Cardiac muscle cell (in vitro differentiated cells and primary cell): ENCODE measurements at regions not wholly inside any gene's neighbourhood (a gene's known extent, or its start where the extent isn't known, plus 50 kb on each side); places are given as distances from the start of the nearest gene placed in this dataset.

Experiments used
- DNase-seq, 2 donors: peaks; one replicate each; pipeline versions ENCODE4 v3.0.0 to v3.0.0-alpha.2; 2010 to 2017; ENCODE audit warnings: low read depth in 1 of 2, low spot score in 1 of 2
- H3K27ac ChIP-seq: fragments of 200-600 bp; sonication (generic); 2 replicates; pipeline ENCODE4 v1.5.1; 2016
- H3K27me3 ChIP-seq: fragments of 200-600 bp; sonication (generic); 2 replicates; pipeline ENCODE4 v1.6.0; 2016; ENCODE audit warnings: control low read depth
- H3K36me3 ChIP-seq: fragments of 200-600 bp; sonication (generic); 2 replicates; pipeline ENCODE4 v1.5.1; 2016; ENCODE audit warnings: control low read depth
- H3K4me1 ChIP-seq: fragments of 200-600 bp; sonication (generic); 2 replicates; pipeline ENCODE4 v1.8.1; 2017; ENCODE audit warnings: low read depth, mild to moderate bottlenecking, mixed run types
- H3K4me3 ChIP-seq: fragments of 200-600 bp; sonication (generic); 2 replicates; pipeline ENCODE4 v1.5.1; 2016; ENCODE audit warnings: mild to moderate bottlenecking
- H3K9me3 ChIP-seq: fragments of 200-600 bp; sonication (generic); 2 replicates; pipeline ENCODE4 v1.5.1; 2017; ENCODE audit warnings: low read depth, mild to moderate bottlenecking, control low read depth
- TF ChIP-seq, protein P1 (sequence below): IDR thresholded peaks from 2 replicates; pipeline ENCODE4 v1.5.1; 2012; ENCODE audit warnings: low read depth, mild to moderate bottlenecking, low read length

DNA sequence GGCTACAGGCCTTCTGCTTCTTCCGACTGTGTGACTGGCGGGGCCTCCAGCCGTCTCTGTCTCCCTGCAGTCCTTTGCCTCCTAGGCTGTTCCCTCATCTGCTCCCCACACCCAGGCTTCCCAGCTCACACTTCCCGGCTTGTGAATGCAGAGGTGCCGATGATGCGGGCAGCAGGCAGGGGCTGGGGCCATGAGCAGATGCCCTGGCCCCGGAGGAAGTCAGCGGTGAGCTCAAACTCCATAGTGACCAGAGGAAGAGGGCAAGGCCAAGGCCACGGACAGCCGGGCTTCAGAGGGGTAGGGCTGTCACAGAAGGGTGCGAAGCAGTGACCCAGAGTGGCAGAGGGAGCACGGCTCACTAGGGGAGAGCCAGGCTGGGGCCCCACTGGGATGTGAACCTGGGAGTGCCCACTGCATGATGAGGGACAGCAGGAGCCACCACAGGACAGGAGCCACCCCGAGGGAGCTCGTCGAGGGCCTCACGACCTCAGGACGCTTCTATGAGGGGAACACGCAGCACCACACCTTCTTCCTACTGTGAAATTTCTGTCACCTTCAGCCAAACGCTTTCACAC lies 515.9 kb downstream of the EIPR1 start:
- no peak for DNase-seq
- Histone ChIP-seq H3K4me1 (no peaks in the 10 kb centered on the region), H3K27me3 (no peaks in the 10 kb centered on the region), H3K9me3 (no peaks in the 10 kb centered on the region), H3K4me3 (no peak overlapping the region), H3K36me3 (no peaks in the 10 kb centered on the region), H3K27ac (no peak overlapping the region)
- TF ChIP-seq, protein P1, sequence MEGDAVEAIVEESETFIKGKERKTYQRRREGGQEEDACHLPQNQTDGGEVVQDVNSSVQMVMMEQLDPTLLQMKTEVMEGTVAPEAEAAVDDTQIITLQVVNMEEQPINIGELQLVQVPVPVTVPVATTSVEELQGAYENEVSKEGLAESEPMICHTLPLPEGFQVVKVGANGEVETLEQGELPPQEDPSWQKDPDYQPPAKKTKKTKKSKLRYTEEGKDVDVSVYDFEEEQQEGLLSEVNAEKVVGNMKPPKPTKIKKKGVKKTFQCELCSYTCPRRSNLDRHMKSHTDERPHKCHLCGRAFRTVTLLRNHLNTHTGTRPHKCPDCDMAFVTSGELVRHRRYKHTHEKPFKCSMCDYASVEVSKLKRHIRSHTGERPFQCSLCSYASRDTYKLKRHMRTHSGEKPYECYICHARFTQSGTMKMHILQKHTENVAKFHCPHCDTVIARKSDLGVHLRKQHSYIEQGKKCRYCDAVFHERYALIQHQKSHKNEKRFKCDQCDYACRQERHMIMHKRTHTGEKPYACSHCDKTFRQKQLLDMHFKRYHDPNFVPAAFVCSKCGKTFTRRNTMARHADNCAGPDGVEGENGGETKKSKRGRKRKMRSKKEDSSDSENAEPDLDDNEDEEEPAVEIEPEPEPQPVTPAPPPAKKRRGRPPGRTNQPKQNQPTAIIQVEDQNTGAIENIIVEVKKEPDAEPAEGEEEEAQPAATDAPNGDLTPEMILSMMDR: no peak

DNA sequence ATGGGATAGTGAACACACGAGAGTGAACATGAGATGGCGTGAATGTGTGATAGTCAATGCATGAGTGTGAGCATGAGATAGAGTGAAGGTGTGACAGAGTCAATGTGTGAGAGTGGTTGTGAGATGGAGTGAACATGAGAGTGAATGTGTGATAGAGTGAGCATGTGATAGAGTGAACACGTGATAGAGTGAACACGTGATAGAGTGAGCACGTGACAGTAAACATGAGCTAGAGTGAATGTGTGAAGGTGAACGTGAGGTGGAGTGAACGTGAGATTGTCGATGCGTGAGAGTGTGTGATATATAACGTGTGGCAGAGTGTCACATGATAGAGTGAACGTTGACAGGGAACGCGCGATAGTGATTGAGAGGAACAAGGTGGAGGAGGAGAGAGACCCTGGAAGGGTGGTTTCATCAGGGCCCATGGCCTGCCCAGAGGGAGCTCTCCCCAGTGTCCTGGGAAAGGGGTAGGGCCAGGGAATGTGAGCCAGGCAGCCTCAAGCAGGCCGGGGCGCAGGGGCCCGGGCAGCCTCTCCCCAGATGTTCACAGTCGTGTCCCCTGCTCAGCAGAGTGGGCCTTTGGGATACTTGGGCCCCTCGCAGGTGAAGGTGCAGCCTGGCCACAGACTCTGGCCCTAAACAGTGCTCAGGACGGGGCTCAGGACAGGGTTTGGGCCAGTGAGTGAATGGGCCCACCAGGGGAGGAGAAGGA lies 516.9 kb downstream of the EIPR1 start:
- no peak overlapping the region for H3K4me3 ChIP-seq
- H3K36me3 ChIP-seq: no peaks in the 10 kb centered on the region
- H3K4me1 ChIP-seq: no peaks in the 10 kb centered on the region
- no peaks in the 10 kb centered on the region for H3K27me3 ChIP-seq
- H3K27ac ChIP-seq: no peak overlapping the region
- TF ChIP-seq, protein P1: no peak
- no peaks in the 10 kb centered on the region for H3K9me3 ChIP-seq
- no peak for DNase-seq

DNA sequence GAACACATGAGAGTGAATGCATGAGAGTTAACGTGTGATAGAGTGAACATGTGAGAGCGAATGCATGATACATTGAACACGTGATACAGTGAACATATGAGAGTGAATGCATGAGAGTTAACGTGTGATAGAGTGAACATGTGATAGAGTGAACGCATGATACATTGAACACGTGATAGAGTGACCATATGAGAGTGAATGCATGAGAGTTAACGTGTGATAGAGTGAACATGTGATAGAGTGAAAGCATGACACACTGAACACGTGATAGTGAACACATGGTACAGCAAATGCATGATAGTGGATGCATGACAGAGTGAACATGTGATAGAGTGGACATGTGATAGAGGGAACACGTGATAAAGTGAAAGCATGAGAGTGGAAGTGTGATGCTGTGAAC lies 517.9 kb downstream of the EIPR1 start:
- Histone ChIP-seq H3K36me3 (no peaks in the 10 kb centered on the region), H3K27me3 (no peaks in the 10 kb centered on the region), H3K4me1 (no peaks in the 10 kb centered on the region), H3K27ac (no peak overlapping the region), H3K4me3 (no peak overlapping the region), H3K9me3 (no peaks in the 10 kb centered on the region)
- TF ChIP-seq, protein P1: no peak
- no peak for DNase-seq

DNA sequence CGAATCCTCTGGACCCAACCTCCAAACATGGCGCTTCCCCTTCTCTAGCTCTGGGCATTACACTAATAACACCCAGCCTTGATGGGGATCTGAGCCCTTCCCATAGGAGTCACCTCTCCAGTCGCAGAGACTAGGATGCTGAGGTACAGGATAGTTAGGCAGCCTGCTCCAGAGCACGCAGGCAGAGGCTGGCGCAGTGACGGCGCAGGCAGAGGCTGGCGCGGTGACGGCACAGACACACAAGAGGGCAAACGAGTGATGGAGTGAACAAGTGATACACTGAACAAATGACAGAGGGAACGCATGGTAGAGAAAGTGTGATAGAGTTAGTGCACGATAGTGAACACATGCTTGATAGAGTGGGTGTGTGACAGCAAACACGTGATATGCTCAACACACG lies 518.5 kb downstream of the EIPR1 start:
- Histone ChIP-seq H3K4me1 (no peaks in the 10 kb centered on the region), H3K27ac (no peak overlapping the region), H3K36me3 (no peaks in the 10 kb centered on the region), H3K9me3 (no peaks in the 10 kb centered on the region), H3K4me3 (no peak overlapping the region), H3K27me3 (no peaks in the 10 kb centered on the region)
- DNase-seq: no peak
- TF ChIP-seq, protein P1: no peak

DNA sequence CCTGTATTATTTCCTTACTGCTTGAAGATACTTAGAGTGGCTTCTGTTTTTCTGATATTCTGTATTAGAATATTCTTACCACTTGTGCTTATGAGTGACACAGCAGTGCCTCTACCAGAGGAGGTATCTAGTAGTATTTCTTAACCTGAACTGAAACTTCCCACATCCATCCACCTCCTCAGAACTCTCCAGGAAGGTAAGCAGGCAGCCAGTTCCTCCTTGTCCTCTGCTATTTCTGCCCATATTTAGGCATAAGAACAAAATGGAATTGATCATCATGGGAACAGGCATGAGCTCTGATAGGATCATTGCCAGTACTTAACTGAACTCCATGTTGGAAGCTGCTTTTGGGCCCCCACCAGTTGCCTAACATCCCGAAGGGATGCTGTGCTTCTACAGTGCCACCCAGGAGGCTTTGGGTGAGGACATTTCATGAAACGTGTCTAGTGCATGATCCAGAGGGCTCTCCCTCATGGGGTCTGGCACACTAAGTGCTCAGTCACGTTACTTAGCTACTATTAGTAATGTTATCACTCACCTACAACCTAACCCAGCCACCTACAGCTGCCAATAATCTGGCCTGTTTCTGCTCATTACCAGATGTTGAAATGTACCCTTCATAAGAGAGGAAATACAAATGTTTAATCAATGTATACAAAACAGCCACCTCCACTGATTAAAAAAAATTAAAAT lies 520.7 kb downstream of the EIPR1 start:
- H3K4me3 ChIP-seq: no peak overlapping the region
- H3K27me3 ChIP-seq: no peaks in the 10 kb centered on the region
- H3K27ac ChIP-seq: no peak overlapping the region
- TF ChIP-seq, protein P1: no peak
- no peaks in the 10 kb centered on the region for H3K36me3 ChIP-seq
- H3K4me1 ChIP-seq: no peaks in the 10 kb centered on the region
- DNase-seq: no peak
- no peaks in the 10 kb centered on the region for H3K9me3 ChIP-seq
